ENCODE measurements at regions not wholly inside any gene's neighbourhood (a gene's known extent, or its start where the extent isn't known, plus 50 kb on each side); places are given as distances from the start of the nearest gene placed in this dataset.

DNA sequence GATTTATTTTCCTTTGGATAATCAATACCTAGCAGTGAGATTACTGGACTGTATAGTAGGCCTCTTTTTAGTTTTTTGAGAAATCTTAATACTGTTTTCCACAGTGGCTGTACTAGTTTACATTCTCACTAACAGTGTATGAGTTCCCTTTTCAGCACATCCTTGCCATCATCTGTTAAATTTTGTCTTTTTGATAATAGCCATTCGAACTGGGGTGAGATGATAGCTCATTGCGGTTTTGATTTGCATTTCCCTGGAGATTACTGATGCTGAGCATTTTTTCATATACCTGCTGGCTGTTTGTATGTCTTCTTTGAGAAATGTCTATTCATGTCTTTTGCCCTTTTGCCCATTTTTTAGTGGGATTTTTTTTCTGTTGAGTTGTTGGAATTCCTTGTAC is 210.8 kb downstream of the CGGBP1 start:
- 87 to 97% methylated on average over 2 of the region's 2 CpGs for WGBS, 2 donors
- Histone ChIP-seq H3K4me1 (no peaks in the 10 kb centered on the region), H3K4me3 (no peak overlapping the region), H3K27ac (no peak overlapping the region), H3K9me3 (no peaks in the 10 kb centered on the region), H3K27me3 (no peaks in the 10 kb centered on the region), H3K36me3 (ENCODE audit: low read depth, missing control alignments) (no peaks in the 10 kb centered on the region)
- TF ChIP-seq, protein P1, sequence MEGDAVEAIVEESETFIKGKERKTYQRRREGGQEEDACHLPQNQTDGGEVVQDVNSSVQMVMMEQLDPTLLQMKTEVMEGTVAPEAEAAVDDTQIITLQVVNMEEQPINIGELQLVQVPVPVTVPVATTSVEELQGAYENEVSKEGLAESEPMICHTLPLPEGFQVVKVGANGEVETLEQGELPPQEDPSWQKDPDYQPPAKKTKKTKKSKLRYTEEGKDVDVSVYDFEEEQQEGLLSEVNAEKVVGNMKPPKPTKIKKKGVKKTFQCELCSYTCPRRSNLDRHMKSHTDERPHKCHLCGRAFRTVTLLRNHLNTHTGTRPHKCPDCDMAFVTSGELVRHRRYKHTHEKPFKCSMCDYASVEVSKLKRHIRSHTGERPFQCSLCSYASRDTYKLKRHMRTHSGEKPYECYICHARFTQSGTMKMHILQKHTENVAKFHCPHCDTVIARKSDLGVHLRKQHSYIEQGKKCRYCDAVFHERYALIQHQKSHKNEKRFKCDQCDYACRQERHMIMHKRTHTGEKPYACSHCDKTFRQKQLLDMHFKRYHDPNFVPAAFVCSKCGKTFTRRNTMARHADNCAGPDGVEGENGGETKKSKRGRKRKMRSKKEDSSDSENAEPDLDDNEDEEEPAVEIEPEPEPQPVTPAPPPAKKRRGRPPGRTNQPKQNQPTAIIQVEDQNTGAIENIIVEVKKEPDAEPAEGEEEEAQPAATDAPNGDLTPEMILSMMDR (IDR thresholded peaks at IDR 0.05): no peak
- no peak for TF ChIP-seq POLR2A (IDR thresholded peaks at IDR 0.05)
- intact Hi-C loops (cut with DNase I; ENCODE audit: low total_unique reads): no loop called here
- DNase-seq: no peak

DNA sequence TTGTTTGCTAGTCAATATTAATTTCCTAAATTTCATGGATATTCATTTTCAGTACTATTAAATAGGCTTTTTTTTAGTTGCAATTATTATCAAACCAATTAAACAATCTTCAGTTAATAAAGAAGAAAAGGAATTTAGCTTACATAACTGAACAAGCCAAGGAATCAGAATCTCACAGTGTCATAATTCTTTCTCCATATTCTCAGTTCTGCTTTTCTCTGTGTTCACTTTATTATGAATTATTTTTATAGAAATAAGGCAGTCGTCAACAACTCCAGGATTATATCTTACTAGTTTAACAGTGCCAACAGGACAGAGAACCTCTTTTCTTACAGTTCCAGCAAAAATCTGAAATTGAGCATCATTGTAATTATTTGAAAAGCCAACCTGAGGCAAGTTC is 221.7 kb downstream of the CGGBP1 start:
- 65 to 69% methylated on average over 1 of the region's 1 CpG for WGBS, 2 donors

DNA sequence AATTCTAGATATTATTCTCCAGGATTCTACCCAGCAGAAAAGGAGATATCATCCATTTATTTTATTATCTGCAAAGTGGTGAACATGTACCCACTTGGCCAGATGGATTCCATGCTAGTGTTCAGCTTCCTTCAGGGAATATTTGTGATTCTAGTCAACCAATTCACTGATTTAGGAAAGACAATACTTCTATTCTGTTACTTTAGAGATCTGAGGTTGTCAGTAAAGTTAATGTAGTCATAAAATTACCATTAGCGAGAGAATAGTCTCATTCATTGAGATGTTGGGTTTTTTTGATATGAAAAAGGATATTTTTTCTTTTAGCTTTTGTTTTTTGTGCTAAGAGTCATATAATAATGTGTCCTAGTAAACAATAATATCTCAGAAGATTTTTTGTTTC is 222.8 kb downstream of the CGGBP1 start:
- Histone ChIP-seq H3K27ac (no peak overlapping the region), H3K36me3 (ENCODE audit: low read depth, missing control alignments) (no peaks in the 10 kb centered on the region), H3K9me3 (no peaks in the 10 kb centered on the region), H3K4me3 (no peak overlapping the region), H3K27me3 (no peaks in the 10 kb centered on the region), H3K4me1 (no peaks in the 10 kb centered on the region)
- intact Hi-C loops (cut with DNase I; ENCODE audit: low total_unique reads): no loop called here
- WGBS, 2 donors: 83 to 88% methylated on average over 1 of the region's 1 CpG
- no peak for DNase-seq
- no peak for TF ChIP-seq POLR2A (IDR thresholded peaks at IDR 0.05)
- TF ChIP-seq, protein P1 (IDR thresholded peaks at IDR 0.05): no peak

More for the DNA sequence above, 221.7 kb downstream of the CGGBP1 start:
- intact Hi-C loops (cut with DNase I; ENCODE audit: low total_unique reads): no loop called here
- H3K36me3 ChIP-seq (ENCODE audit: low read depth, missing control alignments): no peaks in the 10 kb centered on the region
- no peak for DNase-seq
- H3K27me3 ChIP-seq: no peaks in the 10 kb centered on the region
- TF ChIP-seq POLR2A (IDR thresholded peaks at IDR 0.05): no peak
- TF ChIP-seq, protein P1 (IDR thresholded peaks at IDR 0.05): no peak
- H3K4me1 ChIP-seq: no peaks in the 10 kb centered on the region
- H3K9me3 ChIP-seq: no peaks in the 10 kb centered on the region
- H3K27ac ChIP-seq: no peak overlapping the region
- no peak overlapping the region for H3K4me3 ChIP-seq

DNA sequence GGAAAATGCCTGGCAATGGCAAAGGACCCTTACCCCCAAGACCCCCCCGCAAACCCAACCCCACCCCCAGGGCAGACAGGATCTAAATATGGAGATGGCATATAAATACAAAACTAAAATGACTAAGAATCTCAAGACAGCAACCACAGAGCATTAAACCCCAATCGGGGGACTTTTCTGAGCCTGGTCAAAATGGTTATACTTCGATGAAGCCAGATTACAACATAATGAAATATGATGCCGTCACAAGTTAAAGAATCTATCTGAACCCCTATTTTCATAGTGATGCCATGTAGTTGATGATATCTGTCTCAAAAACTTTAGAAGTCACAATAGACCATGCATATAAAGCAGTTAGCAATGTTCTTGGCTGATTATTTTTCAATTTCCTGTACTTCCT is 223.6 kb downstream of the CGGBP1 start:
- WGBS, 2 donors: 88 to 92% methylated on average over 4 of the region's 4 CpGs
- intact Hi-C loops (cut with DNase I; ENCODE audit: low total_unique reads): no loop called here

DNA sequence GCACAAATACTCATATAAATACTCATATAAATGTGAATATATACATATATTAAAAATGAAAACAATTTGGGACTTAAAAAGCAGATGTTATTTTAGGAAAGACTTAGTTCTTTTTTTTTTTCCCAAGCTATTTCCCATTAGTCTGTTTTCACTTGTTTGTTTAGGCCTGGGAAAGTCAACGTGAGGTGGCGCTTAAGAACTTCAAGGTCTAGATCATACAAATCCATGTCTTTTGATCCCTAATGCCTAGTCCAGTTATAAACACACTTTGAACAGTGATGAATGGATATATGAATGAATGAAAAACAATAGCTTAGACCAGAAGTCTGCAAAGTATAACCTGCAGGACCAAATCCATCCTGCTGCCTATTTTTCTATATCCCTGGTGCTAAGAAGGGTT is 224.5 kb downstream of the CGGBP1 start:
- H3K27me3 ChIP-seq: no peaks in the 10 kb centered on the region
- H3K4me1 ChIP-seq: no peaks in the 10 kb centered on the region
- no peaks in the 10 kb centered on the region for H3K36me3 ChIP-seq (ENCODE audit: low read depth, missing control alignments)
- no peak for DNase-seq
- no peak overlapping the region for H3K4me3 ChIP-seq
- intact Hi-C loops (cut with DNase I; ENCODE audit: low total_unique reads): no loop called here
- TF ChIP-seq POLR2A (IDR thresholded peaks at IDR 0.05): no peak
- TF ChIP-seq, protein P1 (IDR thresholded peaks at IDR 0.05): no peak
- H3K27ac ChIP-seq: no peak overlapping the region
- H3K9me3 ChIP-seq: no peaks in the 10 kb centered on the region
- 76 to 78% methylated on average over 2 of the region's 2 CpGs for WGBS, 2 donors

More for the DNA sequence above, 223.6 kb downstream of the CGGBP1 start:
- Histone ChIP-seq H3K4me1 (no peaks in the 10 kb centered on the region), H3K36me3 (ENCODE audit: low read depth, missing control alignments) (no peaks in the 10 kb centered on the region), H3K4me3 (no peak overlapping the region), H3K27me3 (no peaks in the 10 kb centered on the region), H3K27ac (no peak overlapping the region), H3K9me3 (no peaks in the 10 kb centered on the region)
- no peak for TF ChIP-seq POLR2A (IDR thresholded peaks at IDR 0.05)
- TF ChIP-seq, protein P1 (IDR thresholded peaks at IDR 0.05): no peak
- DNase-seq: no peak
